Upper lobe of right lung (tissue), 1 donor: ENCODE measurements at regions not wholly inside any gene's neighbourhood (a gene's known extent, or its start where the extent isn't known, plus 50 kb on each side); places are given as distances from the start of the nearest gene placed in this dataset.

Experiments
- ATAC-seq: fragments of 200-7000 bp; cut with Tn5 transposase; one replicate; pipeline ENCODE4 v1.9.1; 2020; ENCODE audit warnings: mild to moderate bottlenecking, moderate library complexity
- DNase-seq: peaks from one replicate; pipeline ENCODE4 v3.0.0-alpha.2; 2020
- H3K27ac ChIP-seq: fragments of 200-600 bp; one replicate; pipeline ENCODE4 v1.8.0; 2022
- H3K27me3 ChIP-seq: fragments of 200-600 bp; one replicate; pipeline ENCODE4 v1.8.0; 2022; ENCODE audit warnings: mild to moderate bottlenecking
- H3K36me3 ChIP-seq: fragments of 200-600 bp; one replicate; pipeline ENCODE4 v1.8.0; 2022
- H3K4me1 ChIP-seq: fragments of 200-600 bp; one replicate; pipeline ENCODE4 v1.8.0; 2022
- H3K4me3 ChIP-seq: fragments of 200-600 bp; one replicate; pipeline ENCODE4 v1.8.0; 2022; ENCODE audit warnings: mild to moderate bottlenecking
- H3K9me3 ChIP-seq: fragments of 200-600 bp; one replicate; pipeline ENCODE4 v1.8.0; 2022
- intact Hi-C: fragments of 100-400 bp; cut with DNase I; formaldehyde crosslinking; loops from one replicate; pipeline ENCODE4 v1.11.0; 2022
- TF ChIP-seq, protein P1 (sequence below): fragments of 200-600 bp; IDR thresholded peaks from one replicate; pipeline ENCODE4 v1.8.0; 2022; ENCODE audit warnings: antibody characterized with exemption
- donor health status: DM: no; HTN: yes; CAD: no; lungs with severe emphysema.

GRCh38 chr3:26381411-26381810, 241.2 kb upstream of the LRRC3B start:
- no peaks in the 10 kb centered on the region for H3K4me1 ChIP-seq
- TF ChIP-seq, protein P1, sequence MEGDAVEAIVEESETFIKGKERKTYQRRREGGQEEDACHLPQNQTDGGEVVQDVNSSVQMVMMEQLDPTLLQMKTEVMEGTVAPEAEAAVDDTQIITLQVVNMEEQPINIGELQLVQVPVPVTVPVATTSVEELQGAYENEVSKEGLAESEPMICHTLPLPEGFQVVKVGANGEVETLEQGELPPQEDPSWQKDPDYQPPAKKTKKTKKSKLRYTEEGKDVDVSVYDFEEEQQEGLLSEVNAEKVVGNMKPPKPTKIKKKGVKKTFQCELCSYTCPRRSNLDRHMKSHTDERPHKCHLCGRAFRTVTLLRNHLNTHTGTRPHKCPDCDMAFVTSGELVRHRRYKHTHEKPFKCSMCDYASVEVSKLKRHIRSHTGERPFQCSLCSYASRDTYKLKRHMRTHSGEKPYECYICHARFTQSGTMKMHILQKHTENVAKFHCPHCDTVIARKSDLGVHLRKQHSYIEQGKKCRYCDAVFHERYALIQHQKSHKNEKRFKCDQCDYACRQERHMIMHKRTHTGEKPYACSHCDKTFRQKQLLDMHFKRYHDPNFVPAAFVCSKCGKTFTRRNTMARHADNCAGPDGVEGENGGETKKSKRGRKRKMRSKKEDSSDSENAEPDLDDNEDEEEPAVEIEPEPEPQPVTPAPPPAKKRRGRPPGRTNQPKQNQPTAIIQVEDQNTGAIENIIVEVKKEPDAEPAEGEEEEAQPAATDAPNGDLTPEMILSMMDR = no peak
- no peak overlapping the region for H3K27ac ChIP-seq
- ATAC-seq = no peak
- no peaks in the 10 kb centered on the region for H3K9me3 ChIP-seq
- no peaks in the 10 kb centered on the region for H3K27me3 ChIP-seq
- H3K4me3 ChIP-seq = no peak overlapping the region
- intact Hi-C loops = no loop called here
- DNase-seq = no peak
- H3K36me3 ChIP-seq = no peaks in the 10 kb centered on the region

GRCh38 chr3:26406636-26407035, 215.9 kb upstream of the LRRC3B start:
- TF ChIP-seq, protein P1 = no peak
- DNase-seq (no peak), ATAC-seq (no peak)
- H3K9me3 ChIP-seq = no peaks in the 10 kb centered on the region
- intact Hi-C loops = no loop called here
- no peaks in the 10 kb centered on the region for H3K27me3 ChIP-seq
- no peaks in the 10 kb centered on the region for H3K4me1 ChIP-seq
- H3K4me3 ChIP-seq = no peak overlapping the region
- no peak overlapping the region for H3K27ac ChIP-seq
- H3K36me3 ChIP-seq = no peaks in the 10 kb centered on the region

- no peak for ATAC-seq
- no peak for DNase-seq
- TF ChIP-seq, protein P1 = no peak
- no peaks in the 10 kb centered on the region for H3K9me3 ChIP-seq
- no peaks in the 10 kb centered on the region for H3K4me1 ChIP-seq
- H3K4me3 ChIP-seq = no peak overlapping the region
- H3K27ac ChIP-seq = no peak overlapping the region
- no peaks in the 10 kb centered on the region for H3K36me3 ChIP-seq
- no peaks in the 10 kb centered on the region for H3K27me3 ChIP-seq
- intact Hi-C loops = no loop called here
These were observed 204.0 kb upstream of the LRRC3B start for GRCh38 chr3:26418553-26418952.

GRCh38 chr3:26422415-26422814, 200.2 kb upstream of the LRRC3B start:
- Histone ChIP-seq H3K9me3 (no peaks in the 10 kb centered on the region), H3K4me1 (no peaks in the 10 kb centered on the region), H3K27ac (no peak overlapping the region), H3K4me3 (no peak overlapping the region), H3K36me3 (no peaks in the 10 kb centered on the region), H3K27me3 (no peaks in the 10 kb centered on the region)
- TF ChIP-seq, protein P1 = no peak
- intact Hi-C loops = no loop called here
- DNase-seq (no peak), ATAC-seq (no peak)

- no peaks in the 10 kb centered on the region for H3K27me3 ChIP-seq
- no peak overlapping the region for H3K27ac ChIP-seq
- no peaks in the 10 kb centered on the region for H3K9me3 ChIP-seq
- H3K36me3 ChIP-seq = no peaks in the 10 kb centered on the region
- TF ChIP-seq, protein P1 = no peak
- ATAC-seq (no peak), DNase-seq (no peak)
- intact Hi-C loops = no loop called here
- no peak overlapping the region for H3K4me3 ChIP-seq
- no peaks in the 10 kb centered on the region for H3K4me1 ChIP-seq
These were observed 197.5 kb upstream of the LRRC3B start for GRCh38 chr3:26425076-26425475.

GRCh38 chr3:26428992-26429391, 193.6 kb upstream of the LRRC3B start:
- H3K36me3 ChIP-seq = no peaks in the 10 kb centered on the region
- no peak overlapping the region for H3K27ac ChIP-seq
- H3K9me3 ChIP-seq = no peaks in the 10 kb centered on the region
- H3K4me3 ChIP-seq = no peak overlapping the region
- no peaks in the 10 kb centered on the region for H3K27me3 ChIP-seq
- no peak for DNase-seq
- TF ChIP-seq, protein P1 = no peak
- intact Hi-C loops = no loop called here
- ATAC-seq = no peak
- no peaks in the 10 kb centered on the region for H3K4me1 ChIP-seq
